GM18870 (cell line): ENCODE measurements at regions not wholly inside any gene's neighbourhood (a gene's known extent, or its start where the extent isn't known, plus 50 kb on each side); places are given as distances from the start of the nearest gene placed in this dataset.
"Not testable (repeated sequence)": the region's sequence is repeated elsewhere in the genome, so short reads cannot be mapped to it uniquely, and the experiment has no call there.

ENCODE experiments used
- ATAC-seq: cut with Tn5 transposase; IDR thresholded peaks from one replicate; pipeline ENCODE4 v1.9.1; 2021; ENCODE audit warnings: moderate library complexity; ENCODE audit not compliant: unreplicated experiment

DNA sequence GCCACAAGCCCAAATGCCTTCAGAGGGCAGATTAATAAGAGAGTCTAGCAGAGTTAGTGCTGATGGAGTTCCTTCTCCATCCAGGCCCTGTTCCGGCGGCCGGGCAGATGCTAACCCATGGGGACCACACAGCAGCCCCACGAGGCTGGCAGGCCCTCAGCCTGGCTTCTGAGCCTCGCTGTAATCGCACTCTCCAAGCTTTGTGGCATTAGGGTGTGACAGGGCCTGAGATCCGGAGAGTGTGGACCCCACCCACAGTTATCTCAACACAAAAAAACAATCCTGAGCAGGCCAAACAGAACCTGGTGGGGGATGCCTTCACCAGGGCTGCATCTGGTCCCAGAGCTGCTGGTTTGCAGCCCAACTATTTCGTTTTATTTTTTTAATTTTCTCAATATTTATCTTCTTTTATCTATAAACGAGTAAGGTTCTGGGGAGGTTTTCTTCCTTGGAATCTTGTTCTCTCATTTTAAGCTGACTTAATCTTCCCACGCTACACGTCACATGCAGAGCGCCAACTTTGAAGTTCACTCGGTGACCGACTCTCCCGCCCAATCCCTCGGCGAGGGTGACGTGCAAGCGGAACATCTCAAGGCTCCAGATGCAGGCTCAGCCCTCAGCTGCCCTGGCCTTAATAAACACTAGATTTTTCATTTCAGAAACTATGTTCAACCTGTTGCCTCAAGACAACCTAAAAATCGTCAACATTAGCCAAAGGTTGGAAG lies 372.4 kb downstream of the BCL2L11 start:
- not testable (repeated sequence) for ATAC-seq

DNA sequence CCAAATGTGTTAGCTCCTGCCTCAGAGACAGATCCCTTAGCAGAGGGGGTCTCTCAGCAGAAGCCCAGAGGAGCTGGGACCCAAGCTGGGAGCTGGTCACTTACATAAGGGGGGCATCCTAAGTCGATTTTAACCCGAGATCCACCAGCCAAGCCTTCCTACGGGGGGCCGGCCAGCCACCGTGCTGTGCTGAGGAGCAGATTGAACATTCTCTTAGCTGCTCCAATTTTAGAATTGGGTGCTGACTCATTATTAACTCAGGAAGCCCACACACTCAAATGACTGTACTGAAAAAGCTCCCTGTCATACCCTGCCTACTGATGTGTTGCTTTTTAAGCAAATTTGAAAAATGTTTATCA lies 373.0 kb downstream of the BCL2L11 start:
- ATAC-seq: peak; percentile 77

DNA sequence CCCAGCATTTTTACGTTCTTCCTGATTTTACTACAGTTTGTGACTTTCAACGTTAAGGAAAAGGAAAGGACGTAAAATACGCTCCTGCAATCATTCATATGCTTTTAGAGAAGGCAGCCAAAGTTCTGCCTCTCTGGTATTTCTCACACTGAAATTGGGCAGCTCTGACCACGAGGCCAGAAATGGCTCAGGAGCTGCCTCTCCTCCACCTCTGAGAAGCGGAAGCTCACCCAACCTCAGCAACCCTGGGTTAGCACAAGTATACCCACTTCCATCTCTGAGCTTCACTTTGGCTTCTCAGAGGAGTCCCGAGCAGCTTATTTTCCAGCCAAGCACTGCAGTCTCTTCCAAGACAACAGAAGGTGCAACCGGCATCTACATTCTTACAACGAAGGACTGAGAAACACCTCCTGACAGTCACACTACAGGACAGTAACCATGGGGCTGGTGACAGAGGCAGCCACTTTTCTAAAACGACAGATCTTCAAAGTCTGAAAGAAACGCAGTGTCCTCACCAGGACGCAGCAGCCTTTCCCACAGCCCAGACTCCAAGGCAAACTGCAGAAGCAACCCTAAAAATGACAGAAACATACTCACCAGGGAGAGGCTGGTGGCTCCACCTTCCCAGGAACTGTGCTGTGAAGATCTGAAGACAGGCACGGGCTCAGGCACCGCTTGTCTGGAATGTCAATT lies 373.7 kb downstream of the BCL2L11 start:
- ATAC-seq: not testable (repeated sequence)

DNA sequence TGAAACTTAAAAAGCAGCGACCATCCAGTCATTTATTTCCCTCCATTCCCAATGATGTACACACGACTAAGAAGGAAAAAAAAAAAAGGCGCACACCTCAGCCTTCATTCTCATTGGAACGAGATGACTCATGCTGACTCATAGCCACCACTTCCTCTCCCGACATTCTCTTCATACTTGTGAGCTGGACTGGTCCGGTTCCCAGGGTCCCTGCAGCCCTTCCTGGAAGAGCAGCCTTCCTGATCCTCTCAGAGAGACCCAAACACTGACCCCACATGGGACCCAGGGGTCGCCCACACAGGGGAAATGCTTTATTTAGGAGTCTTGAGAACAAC lies 374.2 kb downstream of the BCL2L11 start:
- ATAC-seq: peak; percentile 45

DNA sequence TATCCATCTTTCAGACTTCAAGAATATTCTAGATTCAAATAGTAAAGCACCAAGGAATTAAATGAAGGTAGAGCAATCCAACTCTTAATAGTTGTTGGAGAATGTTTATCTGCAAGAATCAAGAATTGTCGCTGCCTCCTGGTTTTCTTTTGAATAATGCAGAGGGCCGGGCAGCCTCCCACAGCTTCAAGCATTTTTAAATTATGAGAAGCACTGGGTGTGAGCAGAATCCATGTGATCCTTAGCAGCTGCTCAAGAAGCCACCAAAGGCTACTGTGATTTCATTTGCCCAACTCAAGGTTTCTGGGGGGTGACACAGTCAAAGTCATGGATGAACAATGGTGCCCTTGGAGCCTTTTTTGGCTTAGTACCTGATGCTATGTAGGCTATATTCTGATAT lies 374.9 kb downstream of the BCL2L11 start:
- ATAC-seq: not testable (repeated sequence)

DNA sequence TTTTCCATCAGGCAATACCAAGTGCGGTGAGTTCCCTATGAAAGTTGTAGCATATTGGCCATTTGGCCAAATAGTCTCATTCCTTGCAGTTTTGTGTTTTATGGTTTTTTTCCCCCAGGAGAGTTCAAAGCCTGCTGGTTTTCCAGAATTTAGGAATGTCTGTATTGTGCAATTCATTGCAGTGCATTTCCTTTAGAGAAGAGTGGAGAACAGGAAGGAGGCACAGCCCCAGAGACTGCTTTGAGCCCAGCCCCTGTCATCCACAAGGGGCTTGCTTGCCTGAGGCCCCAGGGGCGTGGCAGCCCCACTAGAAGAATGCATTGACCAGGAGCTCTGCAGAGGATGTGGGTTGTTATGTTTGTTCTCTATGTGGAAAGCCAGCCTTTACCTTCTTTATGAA lies 375.5 kb downstream of the BCL2L11 start:
- ATAC-seq: not testable (repeated sequence)

DNA sequence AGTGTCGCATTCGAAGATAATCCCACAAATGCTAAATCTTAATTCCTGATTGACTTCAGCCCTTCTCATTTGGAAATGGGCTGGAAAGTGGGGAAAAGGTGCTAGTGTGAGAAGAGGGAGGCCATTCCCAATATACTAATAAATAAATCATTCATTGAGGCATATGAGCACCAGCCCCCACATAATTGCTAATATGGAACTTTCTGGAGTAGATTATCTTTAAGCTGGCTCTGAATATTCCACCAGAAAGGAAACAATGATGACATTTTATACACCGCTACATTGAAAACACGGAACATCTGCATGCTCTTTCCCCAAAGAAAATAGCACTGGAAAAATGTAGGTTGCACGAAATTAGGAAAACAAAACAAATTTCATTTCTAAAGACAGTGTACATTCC lies 376.1 kb downstream of the BCL2L11 start:
- ATAC-seq: not testable (repeated sequence)

DNA sequence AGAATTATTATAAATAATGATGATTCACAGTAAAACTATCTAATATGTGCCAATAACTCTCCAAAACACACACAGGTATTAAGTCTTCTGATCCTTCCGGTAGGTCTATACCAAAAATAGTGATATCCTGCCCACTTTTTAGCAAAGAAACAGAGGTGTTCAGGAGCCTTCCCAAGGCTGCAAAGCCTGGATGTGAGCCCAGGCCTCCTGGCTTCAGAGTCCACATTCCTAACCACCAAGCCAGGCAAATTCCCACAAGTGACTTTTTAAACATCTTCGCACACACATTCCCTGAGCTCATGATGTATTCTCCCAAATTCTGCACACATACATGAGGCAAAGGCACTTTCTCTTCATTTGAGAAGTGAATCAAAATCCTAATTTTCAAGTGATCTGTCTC lies 376.6 kb downstream of the BCL2L11 start:
- not testable (repeated sequence) for ATAC-seq

DNA sequence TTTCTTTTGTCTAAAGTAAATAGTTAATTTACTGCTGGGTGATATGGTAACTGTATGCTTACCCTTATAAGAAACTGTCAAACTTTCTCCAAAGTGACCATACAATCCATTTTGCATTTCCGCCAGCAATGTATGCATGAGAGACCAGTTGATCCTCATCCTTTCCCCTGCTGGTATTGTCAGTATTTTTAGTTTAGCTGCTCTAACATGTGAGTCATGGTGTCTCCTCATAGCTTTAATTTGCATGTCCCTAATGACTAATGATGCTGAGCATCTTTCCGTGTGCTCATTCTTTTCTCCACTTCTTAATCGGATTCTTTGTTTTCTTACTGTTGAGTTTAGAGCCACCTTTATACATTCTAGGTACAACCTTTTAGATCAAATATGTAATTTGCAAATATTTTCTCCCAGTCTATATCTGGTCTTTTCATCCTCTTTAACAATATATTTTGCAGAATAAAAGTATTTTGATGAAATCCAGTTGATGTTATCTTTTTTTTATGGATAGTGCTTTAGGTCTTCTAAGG lies 379.9 kb downstream of the BCL2L11 start:
- not testable (repeated sequence) for ATAC-seq

DNA sequence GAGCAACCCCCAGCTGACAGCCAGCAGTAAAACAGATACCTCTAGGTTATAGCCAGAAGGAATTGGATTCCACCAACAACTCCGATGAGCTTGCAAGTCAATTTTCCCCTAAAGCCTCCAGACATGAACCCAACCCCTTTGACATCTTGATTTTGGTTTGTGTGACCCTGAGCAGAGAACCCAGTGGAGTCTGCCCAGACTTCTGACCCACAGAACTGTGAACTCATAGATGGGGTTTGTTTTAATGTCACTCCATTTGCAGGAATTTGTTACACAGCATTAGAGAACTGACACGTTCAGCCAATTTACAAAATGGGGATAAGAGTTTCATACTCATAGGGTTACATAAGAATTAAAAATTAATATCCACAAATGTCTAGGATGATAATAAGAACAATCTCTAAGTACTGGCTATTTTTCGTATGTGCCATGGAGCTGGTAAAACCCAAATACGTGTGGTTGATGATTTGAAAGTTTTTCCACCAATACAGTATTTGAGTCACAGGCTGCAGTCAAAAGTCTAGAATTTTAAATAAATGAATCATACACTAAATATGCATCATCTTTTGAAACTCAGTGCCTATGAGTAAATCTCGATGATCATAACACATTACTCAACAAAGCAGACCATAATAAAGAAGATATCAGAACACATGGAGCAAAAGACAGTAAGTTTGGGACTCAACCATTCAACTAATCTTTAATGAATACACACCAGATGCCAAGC lies 380.0 kb downstream of the ANAPC1 start:
- ATAC-seq: not testable (repeated sequence)

DNA sequence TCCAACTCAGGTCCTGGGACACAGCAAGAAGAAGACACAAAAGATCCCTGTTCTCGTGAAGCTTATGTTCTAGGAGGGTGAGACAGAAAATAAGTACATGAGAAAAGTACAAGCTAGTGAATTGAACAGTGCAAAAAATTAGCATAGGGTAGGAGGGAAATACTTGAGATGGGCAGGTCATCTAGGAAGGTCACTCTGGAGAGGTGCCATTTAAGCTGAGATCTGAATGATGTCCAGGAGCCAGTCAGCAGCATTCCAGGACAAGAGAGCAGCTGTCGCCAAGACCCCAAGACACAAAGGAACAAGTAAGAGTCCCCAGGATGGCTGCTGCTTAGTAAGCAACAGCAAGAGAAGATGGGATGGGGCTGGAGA lies 379.4 kb downstream of the ANAPC1 start:
- ATAC-seq: not testable (repeated sequence)

DNA sequence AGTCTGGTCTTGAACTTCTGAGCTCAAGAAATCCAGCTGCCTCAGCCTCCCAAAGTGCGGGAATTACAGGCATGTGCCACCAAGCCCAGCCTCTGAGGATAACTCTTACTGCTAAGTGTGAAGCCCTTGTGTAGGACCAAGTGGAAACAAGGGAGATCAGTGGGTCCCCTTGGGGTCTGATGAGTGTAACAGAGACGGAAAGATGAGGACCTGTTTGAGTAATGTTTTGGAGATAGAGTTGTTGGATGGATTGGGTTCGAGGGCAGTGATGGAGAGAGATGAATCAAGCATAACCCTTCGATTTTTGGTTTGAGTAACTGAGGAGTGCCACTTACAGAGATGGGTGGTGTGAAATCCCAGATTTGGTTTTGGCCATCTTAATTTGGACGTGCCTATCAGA lies 378.7 kb downstream of the ANAPC1 start:
- ATAC-seq: not testable (repeated sequence)

DNA sequence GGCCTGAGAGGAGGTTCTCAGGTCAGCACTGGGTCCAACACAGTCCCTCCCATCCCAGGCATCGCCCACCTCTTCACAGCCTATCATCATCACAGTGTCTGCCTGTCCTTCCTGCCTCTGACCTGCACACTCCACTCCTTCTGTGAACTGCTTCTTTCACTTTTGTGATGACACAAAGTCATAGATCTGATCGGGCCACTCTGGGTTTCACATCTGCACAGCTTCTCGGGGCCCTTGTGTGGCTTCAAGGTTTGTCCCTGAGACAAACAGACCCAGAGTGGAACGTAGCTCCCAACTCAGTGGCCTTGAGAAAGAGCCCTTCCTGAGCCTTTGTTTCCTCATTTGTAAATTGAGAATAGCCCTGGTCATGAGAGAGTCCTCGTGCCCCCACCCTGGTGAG lies 377.1 kb downstream of the ANAPC1 start:
- peak; percentile 81 for ATAC-seq

DNA sequence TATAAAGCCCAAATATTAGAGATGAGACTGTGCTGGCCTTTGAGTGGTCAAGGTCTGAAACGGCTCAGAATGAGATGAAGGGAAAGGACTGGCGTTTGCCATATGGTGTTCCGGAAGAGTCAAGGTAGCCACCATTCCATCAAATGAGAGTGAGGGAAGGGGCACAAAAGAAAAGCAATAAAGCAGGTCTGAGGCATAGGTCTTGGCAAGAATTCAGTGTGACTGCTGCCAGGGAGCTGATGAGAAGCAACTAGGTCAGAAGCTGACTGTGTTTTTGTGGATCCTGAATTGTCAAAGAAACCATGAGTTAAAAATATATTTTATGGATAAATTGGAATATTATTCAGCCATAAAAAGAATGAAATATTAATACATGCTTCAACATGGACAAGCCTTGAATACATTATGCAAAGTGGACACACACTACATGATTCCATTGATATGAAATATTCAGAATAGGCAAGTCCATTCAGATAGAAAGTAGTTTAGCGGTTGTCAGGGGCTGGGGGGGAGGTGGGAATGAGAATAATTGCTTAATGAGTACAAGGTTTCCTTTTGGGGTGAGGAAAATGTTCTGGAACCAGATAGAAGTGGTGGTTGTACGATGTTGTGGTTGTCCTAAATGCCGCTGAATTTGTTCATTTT lies 374.6 kb downstream of the ANAPC1 start:
- not testable (repeated sequence) for ATAC-seq

DNA sequence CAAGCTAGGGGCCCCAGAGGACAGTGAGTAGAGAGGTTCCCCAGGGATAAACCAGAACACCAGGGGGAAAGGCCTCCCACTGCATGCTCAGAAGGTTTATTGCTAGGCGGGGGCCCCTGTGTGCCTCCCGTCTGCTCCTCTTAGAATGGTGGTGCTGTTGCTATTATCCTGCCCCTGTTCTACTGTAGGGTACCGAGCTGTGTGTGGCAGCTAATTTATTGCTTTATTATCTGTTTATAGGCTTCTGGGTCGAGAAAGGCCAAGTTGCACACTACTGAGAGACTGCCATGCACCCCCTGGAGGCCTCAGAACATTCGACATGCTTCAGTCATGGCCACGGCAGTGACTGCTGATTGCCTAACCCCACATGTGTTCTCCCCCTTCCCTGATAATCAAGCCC lies 373.6 kb downstream of the ANAPC1 start:
- not testable (repeated sequence) for ATAC-seq

DNA sequence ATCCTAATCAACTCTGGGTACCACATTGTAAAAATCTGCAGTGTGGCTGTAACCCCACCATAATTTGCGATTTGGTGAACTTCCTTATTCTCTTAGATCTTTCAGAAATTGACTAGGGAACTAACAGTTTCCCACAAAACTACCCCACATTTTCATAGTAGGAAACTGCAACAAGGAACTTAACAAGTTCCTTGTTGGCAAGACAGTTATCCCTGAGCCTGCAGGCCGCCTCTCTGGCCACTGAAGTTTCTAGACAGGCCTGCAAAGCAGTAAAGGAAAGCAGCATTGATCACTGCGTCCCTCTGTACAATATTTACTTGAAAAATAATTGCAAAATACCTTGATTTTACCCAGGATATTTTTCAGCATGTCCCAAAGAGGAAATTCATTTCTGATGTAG lies 372.9 kb downstream of the ANAPC1 start:
- ATAC-seq: not testable (repeated sequence)

DNA sequence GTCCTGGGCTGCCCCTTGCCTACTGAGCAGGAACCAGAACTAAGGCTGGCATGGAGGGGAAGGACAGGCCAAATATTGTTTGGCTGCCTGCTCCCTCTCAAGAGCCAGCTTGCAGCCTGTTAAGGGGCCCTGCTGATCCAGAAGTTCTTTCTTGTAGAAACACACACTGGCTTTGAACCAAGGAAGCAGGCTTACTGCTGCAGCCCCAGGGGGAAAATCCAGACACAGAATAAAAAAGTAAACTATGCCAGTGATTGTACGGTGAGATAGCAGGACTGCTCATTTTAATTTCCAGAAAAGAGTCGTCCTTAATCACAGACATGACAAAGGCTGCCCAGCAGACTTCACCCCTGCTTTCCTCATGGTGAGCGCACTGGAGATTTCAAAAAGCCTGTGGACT lies 371.6 kb downstream of the ANAPC1 start:
- not testable (repeated sequence) for ATAC-seq

DNA sequence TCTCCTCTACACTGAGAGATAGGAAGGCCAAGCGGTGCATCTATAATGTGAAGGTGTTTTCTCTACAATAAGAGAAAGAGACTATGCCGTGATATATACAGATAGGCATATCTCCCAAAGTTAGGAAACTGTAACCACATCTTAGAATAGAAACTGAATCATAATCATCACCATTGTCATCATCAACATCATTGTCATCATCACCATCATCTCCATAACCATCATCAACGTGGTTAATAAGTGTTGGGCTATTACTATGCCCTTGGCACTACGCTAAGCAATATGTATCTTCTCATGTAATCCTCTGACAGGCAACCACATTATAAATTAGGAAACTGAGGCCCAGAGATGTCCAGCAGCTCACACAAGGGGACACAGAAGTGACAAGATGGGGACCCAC lies 369.9 kb downstream of the ANAPC1 start:
- not testable (repeated sequence) for ATAC-seq

DNA sequence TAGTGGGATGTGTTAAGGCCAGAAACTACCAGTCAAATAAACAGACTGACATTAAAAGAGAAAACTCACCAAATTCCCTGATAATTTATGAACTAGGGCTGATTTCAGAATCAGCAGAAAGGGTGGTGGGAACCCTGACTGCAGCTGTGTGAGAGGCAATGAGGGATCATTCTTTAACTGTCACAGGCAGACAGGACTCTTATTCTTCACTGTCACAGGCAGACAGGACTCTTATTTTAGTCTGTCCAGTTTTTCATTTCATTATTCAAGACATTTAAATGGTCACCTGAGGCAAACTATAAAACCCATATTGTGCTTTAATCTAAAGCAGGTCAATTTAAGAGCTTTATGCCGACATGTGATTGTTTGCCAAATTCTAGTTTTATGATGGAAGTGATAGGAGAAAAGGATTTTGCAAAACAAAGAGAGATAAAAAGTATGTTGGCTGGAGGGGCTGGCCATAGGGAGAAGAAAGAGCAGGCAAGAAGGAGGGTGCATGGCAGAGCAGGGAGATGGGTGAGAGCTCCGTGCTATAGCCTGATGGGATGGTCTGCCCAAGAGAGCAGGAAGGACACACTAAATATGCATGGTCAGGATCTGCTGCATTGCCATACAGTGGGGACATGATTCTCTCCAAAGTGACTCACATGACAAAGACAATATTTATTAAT lies 366.8 kb downstream of the ANAPC1 start:
- ATAC-seq: not testable (repeated sequence)

DNA sequence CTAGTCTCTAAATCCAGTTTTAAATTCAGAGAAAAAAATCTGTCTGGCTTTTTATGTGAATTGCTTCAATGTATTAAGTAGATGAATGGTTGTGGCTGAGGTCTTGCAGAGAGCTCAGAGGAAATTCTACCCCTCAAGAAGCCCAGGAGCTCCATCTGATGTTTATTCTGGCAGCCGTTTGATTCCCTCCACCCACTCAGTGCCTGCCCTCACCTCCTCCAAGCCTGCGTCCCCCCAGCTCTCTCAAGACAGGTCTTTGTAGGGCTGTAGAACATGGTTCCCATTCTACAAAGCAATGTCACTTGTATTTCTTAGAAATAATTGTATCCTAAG lies 366.3 kb downstream of the ANAPC1 start:
- ATAC-seq: not testable (repeated sequence)

DNA sequence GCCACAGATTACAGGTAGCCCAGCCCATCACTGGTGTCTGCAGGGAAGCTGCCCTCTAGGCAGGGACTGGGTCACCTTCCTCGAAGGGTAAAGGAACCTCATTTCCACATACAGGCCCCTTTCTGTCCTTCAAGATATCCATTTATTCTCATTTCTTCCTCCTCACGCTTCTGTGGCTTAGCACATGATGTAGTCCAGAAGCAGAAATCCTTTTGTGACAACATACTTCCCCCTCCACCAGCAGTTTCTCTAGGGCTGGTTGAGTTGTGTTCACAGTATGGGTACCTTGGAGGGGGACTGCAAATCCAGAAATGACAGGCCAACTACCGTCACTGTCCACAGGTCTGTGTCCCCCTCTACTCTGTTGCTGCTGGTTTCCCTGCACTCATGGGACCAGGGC lies 364.9 kb downstream of the ANAPC1 start:
- no peak for ATAC-seq
